ENCODE measurements at regions not wholly inside any gene's neighbourhood (a gene's known extent, or its start where the extent isn't known, plus 50 kb on each side); places are given as distances from the start of the nearest gene placed in this dataset.

- TF ChIP-seq CTCF (IDR thresholded peaks at IDR 0.05), result no peak
- H3K4me1 ChIP-seq (ENCODE audit: control insufficient read depth in 1 of 2, low read depth in 2 of 2), result no peaks in the 10 kb centered on the region
- no peak overlapping the region for H3K27ac ChIP-seq
- H3K4me3 ChIP-seq, result no peak overlapping the region
- no peaks in the 10 kb centered on the region for H3K36me3 ChIP-seq
- H3K27me3 ChIP-seq (replicated peaks; ENCODE audit: insufficient read depth), result no peaks in the 10 kb centered on the region
- H3K9me3 ChIP-seq, result no peaks in the 10 kb centered on the region
- no peak for ATAC-seq (ENCODE audit: insufficient number of reproducible peaks, low FRiP score, low read depth)
- DNase-seq (ENCODE audit: low spot score), result no peak
Measured at GRCh38 chr21:19031953-19032352, 628.4 kb upstream of the TMPRSS15 start.

DNA sequence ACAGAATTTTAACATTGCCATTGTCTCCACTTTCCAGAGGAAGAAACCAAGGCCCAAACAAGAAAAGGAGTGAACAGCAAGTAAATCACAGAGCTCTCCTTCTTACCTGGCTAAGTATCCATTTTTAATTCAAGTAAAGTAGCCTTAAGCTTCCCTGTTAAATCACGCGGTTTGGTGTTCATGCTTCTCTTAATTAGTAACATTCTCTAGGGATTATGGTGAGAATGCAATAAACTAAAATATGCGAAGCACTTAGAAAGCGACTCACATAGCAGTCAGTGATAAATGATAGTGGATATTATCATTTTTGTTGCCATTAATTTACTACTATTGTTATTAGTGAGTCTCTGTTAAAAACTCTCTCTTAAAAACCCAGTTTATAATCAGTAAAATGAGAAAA is 630.5 kb upstream of the TMPRSS15 start:
- no peak for DNase-seq (ENCODE audit: low spot score)

DNA sequence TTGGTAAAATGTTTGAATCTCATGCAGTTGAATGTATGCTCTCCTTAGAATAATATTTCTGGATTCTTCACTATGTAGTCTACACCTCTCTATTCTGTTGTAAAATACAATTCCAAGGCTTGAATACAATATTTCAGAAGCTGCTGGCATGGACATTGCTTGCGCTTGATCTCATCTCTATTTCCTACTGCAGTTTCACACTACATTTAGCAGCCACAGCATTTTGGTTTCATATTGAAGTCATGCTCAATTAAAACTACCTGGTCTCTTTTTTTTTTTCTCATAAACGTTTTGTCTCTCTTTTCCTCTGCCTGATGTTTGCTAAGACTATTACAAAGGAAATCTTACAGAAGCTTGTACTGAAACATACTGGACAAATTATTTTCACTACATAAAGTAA is 631.0 kb upstream of the TMPRSS15 start:
- no peak for TF ChIP-seq CTCF (IDR thresholded peaks at IDR 0.05)
- ATAC-seq (ENCODE audit: insufficient number of reproducible peaks, low FRiP score, low read depth) (no peak), DNase-seq (ENCODE audit: low spot score) (no peak)

More for the DNA sequence above, 630.5 kb upstream of the TMPRSS15 start:
- Histone ChIP-seq H3K36me3 (no peaks in the 10 kb centered on the region), H3K27me3 (replicated peaks; ENCODE audit: insufficient read depth) (no peaks in the 10 kb centered on the region), H3K4me1 (ENCODE audit: control insufficient read depth in 1 of 2, low read depth in 2 of 2) (no peaks in the 10 kb centered on the region), H3K9me3 (no peaks in the 10 kb centered on the region), H3K4me3 (no peak overlapping the region), H3K27ac (no peak overlapping the region)
- TF ChIP-seq CTCF (IDR thresholded peaks at IDR 0.05), result no peak
- no peak for ATAC-seq (ENCODE audit: insufficient number of reproducible peaks, low FRiP score, low read depth)

DNA sequence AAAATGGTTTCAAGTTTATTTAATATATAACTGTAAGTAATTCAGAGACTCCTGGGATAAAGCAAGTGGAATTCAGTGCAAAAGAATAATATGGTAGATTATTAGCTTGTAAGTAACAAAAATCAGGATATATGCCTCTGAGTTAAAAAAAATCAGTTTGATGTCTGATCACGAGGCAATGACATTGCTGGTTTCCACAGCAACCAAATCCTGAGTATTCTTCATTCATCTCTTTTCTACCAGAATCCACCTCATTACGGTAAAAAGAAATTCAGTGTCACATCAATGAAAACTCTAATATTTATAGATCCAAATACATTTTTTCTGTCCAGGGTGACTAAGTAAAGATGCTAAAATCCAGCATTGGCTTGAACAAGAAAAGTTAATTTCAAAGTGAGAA is 642.3 kb upstream of the TMPRSS15 start:
- no peaks in the 10 kb centered on the region for H3K27me3 ChIP-seq (replicated peaks; ENCODE audit: insufficient read depth)
- no peaks in the 10 kb centered on the region for H3K9me3 ChIP-seq
- ATAC-seq (ENCODE audit: insufficient number of reproducible peaks, low FRiP score, low read depth), result no peak
- no peak overlapping the region for H3K4me3 ChIP-seq
- no peak for DNase-seq (ENCODE audit: low spot score)
- H3K36me3 ChIP-seq, result no peaks in the 10 kb centered on the region
- no peak overlapping the region for H3K27ac ChIP-seq
- no peaks in the 10 kb centered on the region for H3K4me1 ChIP-seq (ENCODE audit: control insufficient read depth in 1 of 2, low read depth in 2 of 2)
- no peak for TF ChIP-seq CTCF (IDR thresholded peaks at IDR 0.05)

More for the DNA sequence above, 631.0 kb upstream of the TMPRSS15 start:
- no peak overlapping the region for H3K27ac ChIP-seq
- no peaks in the 10 kb centered on the region for H3K27me3 ChIP-seq (replicated peaks; ENCODE audit: insufficient read depth)
- H3K4me3 ChIP-seq, result no peak overlapping the region
- H3K4me1 ChIP-seq (ENCODE audit: control insufficient read depth in 1 of 2, low read depth in 2 of 2), result no peaks in the 10 kb centered on the region
- no peaks in the 10 kb centered on the region for H3K36me3 ChIP-seq
- H3K9me3 ChIP-seq, result no peaks in the 10 kb centered on the region

GRCh38 chr21:19048098-19048672 is 644.6 kb upstream of the TMPRSS15 start:
- H3K9me3 ChIP-seq, result no peaks in the 10 kb centered on the region
- H3K4me3 ChIP-seq, result no peak overlapping the region
- no peaks in the 10 kb centered on the region for H3K27me3 ChIP-seq (replicated peaks; ENCODE audit: insufficient read depth)
- ATAC-seq (ENCODE audit: insufficient number of reproducible peaks, low FRiP score, low read depth) (no peak), DNase-seq (ENCODE audit: low spot score) (no peak)
- no peaks in the 10 kb centered on the region for H3K4me1 ChIP-seq (ENCODE audit: control insufficient read depth in 1 of 2, low read depth in 2 of 2)
- no peak for TF ChIP-seq CTCF (IDR thresholded peaks at IDR 0.05)
- H3K36me3 ChIP-seq, result no peaks in the 10 kb centered on the region
- no peak overlapping the region for H3K27ac ChIP-seq
